Prostate gland (tissue), 2 donors: ENCODE measurements at regions not wholly inside any gene's neighbourhood (a gene's known extent, or its start where the extent isn't known, plus 50 kb on each side); places are given as distances from the start of the nearest gene placed in this dataset.

Experiments used
- POLR2A ChIP-seq: fragments of 450-650 bp; IDR thresholded peaks from one replicate; pipeline ENCODE4 v1.6.1; 2016; ENCODE audit warnings: antibody characterized with exemption, mild to moderate bottlenecking
- TF ChIP-seq, protein P1 (sequence below), 4 experiments: fragments of 200-600 bp in 2 of 4; fragments of 450-650 bp in 2 of 4; sonication (generic) in 2 of 4; IDR thresholded peaks; 1 replicate in 3 of 4; 2 replicates in 1 of 4; pipeline ENCODE4 v1.5.1; 2016 to 2019; ENCODE audit warnings: antibody characterized with exemption in 4 of 4, mild to moderate bottlenecking in 2 of 4, moderate library complexity in 2 of 4

DNA sequence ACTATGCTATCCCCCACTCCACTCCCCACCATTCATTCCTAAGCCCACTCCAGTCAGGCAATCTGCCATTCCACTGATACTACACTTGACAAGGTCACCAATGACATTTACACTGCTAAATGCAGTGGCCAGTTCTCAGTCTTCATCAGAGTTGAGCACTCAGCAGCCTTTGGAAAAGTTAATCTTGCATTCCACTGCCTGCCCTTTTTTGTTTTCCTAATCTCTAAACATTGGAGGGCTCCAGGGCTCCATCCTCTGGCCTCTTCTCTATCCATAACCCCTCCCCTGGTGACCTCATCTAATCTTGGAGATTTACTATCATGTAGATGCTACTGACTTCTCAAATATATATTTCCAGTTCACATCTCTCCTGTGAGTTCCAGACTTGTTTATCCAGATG is 70.9 kb upstream of the S1PR1 start:
- TF ChIP-seq, protein P1, sequence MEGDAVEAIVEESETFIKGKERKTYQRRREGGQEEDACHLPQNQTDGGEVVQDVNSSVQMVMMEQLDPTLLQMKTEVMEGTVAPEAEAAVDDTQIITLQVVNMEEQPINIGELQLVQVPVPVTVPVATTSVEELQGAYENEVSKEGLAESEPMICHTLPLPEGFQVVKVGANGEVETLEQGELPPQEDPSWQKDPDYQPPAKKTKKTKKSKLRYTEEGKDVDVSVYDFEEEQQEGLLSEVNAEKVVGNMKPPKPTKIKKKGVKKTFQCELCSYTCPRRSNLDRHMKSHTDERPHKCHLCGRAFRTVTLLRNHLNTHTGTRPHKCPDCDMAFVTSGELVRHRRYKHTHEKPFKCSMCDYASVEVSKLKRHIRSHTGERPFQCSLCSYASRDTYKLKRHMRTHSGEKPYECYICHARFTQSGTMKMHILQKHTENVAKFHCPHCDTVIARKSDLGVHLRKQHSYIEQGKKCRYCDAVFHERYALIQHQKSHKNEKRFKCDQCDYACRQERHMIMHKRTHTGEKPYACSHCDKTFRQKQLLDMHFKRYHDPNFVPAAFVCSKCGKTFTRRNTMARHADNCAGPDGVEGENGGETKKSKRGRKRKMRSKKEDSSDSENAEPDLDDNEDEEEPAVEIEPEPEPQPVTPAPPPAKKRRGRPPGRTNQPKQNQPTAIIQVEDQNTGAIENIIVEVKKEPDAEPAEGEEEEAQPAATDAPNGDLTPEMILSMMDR (IDR thresholded peaks at IDR 0.05), result no peak
- TF ChIP-seq POLR2A, result no peak
